ENCODE measurements at regions not wholly inside any gene's neighbourhood (a gene's known extent, or its start where the extent isn't known, plus 50 kb on each side); places are given as distances from the start of the nearest gene placed in this dataset.

DNA sequence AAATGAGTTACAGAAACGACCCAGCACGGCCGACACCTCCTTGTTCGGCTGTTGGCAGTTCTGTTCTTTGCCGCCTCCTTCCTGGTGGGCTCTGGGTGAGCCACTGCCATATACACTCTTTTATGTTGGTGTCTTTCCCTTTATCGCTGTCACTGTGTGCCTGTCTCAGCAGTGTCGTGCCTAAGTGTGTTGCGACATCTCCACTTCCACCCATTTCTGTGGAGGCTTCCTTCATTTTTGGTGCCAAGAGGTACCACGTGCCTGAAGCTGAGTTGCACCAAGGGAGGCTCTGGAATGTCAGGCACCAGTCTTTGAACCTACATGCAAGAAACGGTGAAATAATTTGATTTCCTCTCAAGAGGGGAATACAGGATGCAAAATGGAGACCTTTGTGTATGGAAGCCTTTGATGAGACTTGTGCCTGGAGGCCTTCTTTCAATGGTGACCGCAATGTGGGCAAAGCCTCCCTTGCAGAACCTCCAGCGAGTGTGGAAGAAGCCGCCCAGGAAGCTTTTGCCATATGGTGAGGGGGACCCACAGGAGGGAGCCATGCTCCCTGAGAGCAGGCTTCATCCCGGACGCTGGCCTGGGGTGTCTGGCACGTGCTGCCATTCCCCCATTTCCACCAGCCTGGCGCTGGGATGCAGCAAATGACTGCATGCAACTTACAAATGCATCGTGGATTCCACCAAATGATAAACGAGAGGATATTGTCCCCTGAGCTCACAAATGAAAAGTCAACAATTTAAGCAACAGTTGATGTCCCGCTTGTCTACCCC lies 136.2 kb downstream of the TEX29 start:
- Histone ChIP-seq H3K27me3 (ENCODE audit: insufficient read depth, low read length) (no peaks in the 10 kb centered on the region), H3K9me3 (ENCODE audit: control insufficient read depth in 1 of 2, low read length in 2 of 2) (no peaks in the 10 kb centered on the region), H3K36me3 (ENCODE audit: insufficient read depth, low read length) (no peaks in the 10 kb centered on the region), H3K27ac (ENCODE audit: low read depth, low read length) (no peak overlapping the region), H3K4me3 (ENCODE audit: low read length in 2 of 2) (no peak overlapping the region), H3K4me1 (ENCODE audit: insufficient read depth, low read length) (no peaks in the 10 kb centered on the region)
- Mint-ChIP-seq H3K27me3 (peaks cover 3 to 20% of the 10 kb centered on the region in 2 donors), H3K27ac (no peak overlapping the region), H3K36me3 (no peaks in the 10 kb centered on the region), H3K4me1 (peaks cover 0 to 3% (median 1%) of the 10 kb centered on the region in 4 donors), H3K9me3 (peaks cover 0 to 3% (median 0%) of the 10 kb centered on the region in 8 donors), H3K4me3 (no peak overlapping the region)
- ChIA-PET POLR2A (ENCODE audit: partially characterized antibody) (no interaction called here), CTCF (ENCODE audit: partially characterized antibody) (no interaction called here)
- no peak for DNase-seq
- intact Hi-C loops (cut with micrococcal nuclease): no loop called here

- Mint-ChIP-seq H3K27ac (no peak overlapping the region), H3K36me3 (no peaks in the 10 kb centered on the region), H3K9me3 (peaks cover 0 to 3% (median 0%) of the 10 kb centered on the region in 8 donors), H3K27me3 (peaks cover 5 to 14% of the 10 kb centered on the region in 2 donors), H3K4me3 (no peak overlapping the region), H3K4me1 (peaks cover 0 to 3% (median 1%) of the 10 kb centered on the region in 4 donors)
- intact Hi-C loops (cut with micrococcal nuclease): no loop called here
- ChIA-PET POLR2A (ENCODE audit: partially characterized antibody) (no interaction called here), CTCF (ENCODE audit: partially characterized antibody) (no interaction called here)
- no peak overlapping the region for H3K4me3 ChIP-seq (ENCODE audit: low read length in 2 of 2)
- no peak overlapping the region for H3K27ac ChIP-seq (ENCODE audit: low read depth, low read length)
- no peaks in the 10 kb centered on the region for H3K4me1 ChIP-seq (ENCODE audit: insufficient read depth, low read length)
- H3K9me3 ChIP-seq (ENCODE audit: control insufficient read depth in 1 of 2, low read length in 2 of 2): no peaks in the 10 kb centered on the region
- no peaks in the 10 kb centered on the region for H3K27me3 ChIP-seq (ENCODE audit: insufficient read depth, low read length)
- no peak for DNase-seq
- H3K36me3 ChIP-seq (ENCODE audit: insufficient read depth, low read length): no peaks in the 10 kb centered on the region
Measured at GRCh38 chr13:111458001-111458531, 137.6 kb downstream of the TEX29 start.

DNA sequence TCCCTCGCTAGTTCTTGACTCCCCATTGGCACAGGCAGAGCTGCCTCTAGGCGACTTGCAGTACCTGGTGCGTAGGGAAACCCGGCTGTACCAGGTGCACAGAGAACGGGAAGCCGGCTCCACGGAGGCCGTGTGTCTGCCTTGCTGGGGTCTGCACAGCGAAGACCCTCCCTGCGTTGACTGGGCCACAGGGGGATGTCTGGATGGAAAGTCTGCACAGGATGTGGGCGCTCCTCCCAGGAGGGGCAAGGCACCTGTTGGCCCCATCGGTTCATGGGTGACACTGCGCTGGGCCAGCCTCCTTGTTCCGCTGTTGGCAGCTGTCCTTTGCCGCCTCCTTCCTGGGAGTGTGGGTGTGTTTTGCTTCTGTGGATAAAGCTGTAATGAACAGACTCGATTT lies 138.3 kb downstream of the TEX29 start:
- H3K4me3 ChIP-seq (ENCODE audit: low read length in 2 of 2): no peak overlapping the region
- H3K27me3 Mint-ChIP-seq: peaks cover 5 to 18% of the 10 kb centered on the region in 2 donors
- ChIA-PET POLR2A (ENCODE audit: partially characterized antibody) (no interaction called here), CTCF (ENCODE audit: partially characterized antibody) (no interaction called here)
- H3K27me3 ChIP-seq (ENCODE audit: insufficient read depth, low read length): no peaks in the 10 kb centered on the region
- peaks cover 0 to 3% (median 1%) of the 10 kb centered on the region in 4 donors for H3K4me1 Mint-ChIP-seq
- intact Hi-C loops (cut with micrococcal nuclease): no loop called here
- H3K36me3 Mint-ChIP-seq: no peaks in the 10 kb centered on the region
- no peak overlapping the region for H3K27ac Mint-ChIP-seq
- H3K9me3 Mint-ChIP-seq: peaks cover 0 to 3% (median 0%) of the 10 kb centered on the region in 8 donors
- no peak overlapping the region for H3K27ac ChIP-seq (ENCODE audit: low read depth, low read length)
- H3K36me3 ChIP-seq (ENCODE audit: insufficient read depth, low read length): no peaks in the 10 kb centered on the region
- no peaks in the 10 kb centered on the region for H3K9me3 ChIP-seq (ENCODE audit: control insufficient read depth in 1 of 2, low read length in 2 of 2)
- no peak for DNase-seq
- no peaks in the 10 kb centered on the region for H3K4me1 ChIP-seq (ENCODE audit: insufficient read depth, low read length)
- H3K4me3 Mint-ChIP-seq: no peak overlapping the region

DNA sequence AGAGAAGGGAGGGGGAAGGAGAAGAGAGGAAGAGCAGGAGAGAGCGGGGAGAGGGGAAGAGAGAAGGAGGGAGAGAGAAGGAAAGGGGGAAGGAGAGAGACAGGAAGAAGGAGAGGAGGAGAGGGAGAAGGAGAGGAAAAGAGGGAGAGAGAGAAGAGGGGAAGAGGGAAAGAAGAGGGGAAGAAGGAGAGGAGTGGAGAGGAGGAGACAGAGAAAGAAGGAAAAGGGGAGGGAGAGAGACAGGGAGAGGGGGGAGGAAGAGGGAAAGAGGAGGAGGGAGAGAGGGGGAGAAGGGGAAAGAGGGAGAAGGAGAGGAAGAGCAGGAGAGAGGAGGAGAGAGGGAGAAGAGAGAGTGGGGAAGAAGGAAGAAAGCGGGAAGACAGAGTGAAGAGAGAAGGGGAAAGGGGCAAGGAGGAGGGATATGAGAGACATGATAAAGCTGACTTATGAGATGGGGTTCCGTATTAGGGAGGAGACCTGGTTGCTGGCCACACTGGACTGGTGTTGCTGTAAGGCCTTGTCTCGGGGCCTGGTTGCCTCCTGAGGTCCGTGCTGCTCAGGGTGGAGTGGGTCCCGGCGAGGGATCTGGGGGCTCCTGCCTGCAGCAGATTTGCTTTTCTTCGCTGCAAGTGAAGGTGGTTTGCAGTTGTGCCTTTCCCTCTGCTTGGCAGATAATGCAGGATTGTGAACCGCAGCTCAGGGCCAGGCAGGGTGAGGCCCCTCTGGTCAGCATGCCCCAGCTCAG lies 139.5 kb downstream of the TEX29 start:
- no peak for DNase-seq
- intact Hi-C loops (cut with micrococcal nuclease): no loop called here
- H3K9me3 ChIP-seq (ENCODE audit: control insufficient read depth in 1 of 2, low read length in 2 of 2): no peaks in the 10 kb centered on the region
- no peaks in the 10 kb centered on the region for H3K36me3 ChIP-seq (ENCODE audit: insufficient read depth, low read length)
- no peak overlapping the region for H3K27ac Mint-ChIP-seq
- no peak overlapping the region for H3K27ac ChIP-seq (ENCODE audit: low read depth, low read length)
- ChIA-PET CTCF (ENCODE audit: partially characterized antibody) (interaction anchor here (1.5 kb wide), 1 partner anchor 21 kb away, joined by 3 read pairs; no protein-coding TSS in a partner anchor), POLR2A (ENCODE audit: partially characterized antibody) (no interaction called here)
- H3K27me3 Mint-ChIP-seq: peaks cover 5 to 21% of the 10 kb centered on the region in 2 donors
- H3K4me3 ChIP-seq (ENCODE audit: low read length in 2 of 2): no peak overlapping the region
- peaks cover 0 to 3% (median 0%) of the 10 kb centered on the region in 8 donors for H3K9me3 Mint-ChIP-seq
- H3K27me3 ChIP-seq (ENCODE audit: insufficient read depth, low read length): no peaks in the 10 kb centered on the region
- no peaks in the 10 kb centered on the region for H3K4me1 ChIP-seq (ENCODE audit: insufficient read depth, low read length)
- no peaks in the 10 kb centered on the region for H3K36me3 Mint-ChIP-seq
- no peak overlapping the region for H3K4me3 Mint-ChIP-seq
- H3K4me1 Mint-ChIP-seq: peaks cover 0 to 3% (median 1%) of the 10 kb centered on the region in 4 donors

DNA sequence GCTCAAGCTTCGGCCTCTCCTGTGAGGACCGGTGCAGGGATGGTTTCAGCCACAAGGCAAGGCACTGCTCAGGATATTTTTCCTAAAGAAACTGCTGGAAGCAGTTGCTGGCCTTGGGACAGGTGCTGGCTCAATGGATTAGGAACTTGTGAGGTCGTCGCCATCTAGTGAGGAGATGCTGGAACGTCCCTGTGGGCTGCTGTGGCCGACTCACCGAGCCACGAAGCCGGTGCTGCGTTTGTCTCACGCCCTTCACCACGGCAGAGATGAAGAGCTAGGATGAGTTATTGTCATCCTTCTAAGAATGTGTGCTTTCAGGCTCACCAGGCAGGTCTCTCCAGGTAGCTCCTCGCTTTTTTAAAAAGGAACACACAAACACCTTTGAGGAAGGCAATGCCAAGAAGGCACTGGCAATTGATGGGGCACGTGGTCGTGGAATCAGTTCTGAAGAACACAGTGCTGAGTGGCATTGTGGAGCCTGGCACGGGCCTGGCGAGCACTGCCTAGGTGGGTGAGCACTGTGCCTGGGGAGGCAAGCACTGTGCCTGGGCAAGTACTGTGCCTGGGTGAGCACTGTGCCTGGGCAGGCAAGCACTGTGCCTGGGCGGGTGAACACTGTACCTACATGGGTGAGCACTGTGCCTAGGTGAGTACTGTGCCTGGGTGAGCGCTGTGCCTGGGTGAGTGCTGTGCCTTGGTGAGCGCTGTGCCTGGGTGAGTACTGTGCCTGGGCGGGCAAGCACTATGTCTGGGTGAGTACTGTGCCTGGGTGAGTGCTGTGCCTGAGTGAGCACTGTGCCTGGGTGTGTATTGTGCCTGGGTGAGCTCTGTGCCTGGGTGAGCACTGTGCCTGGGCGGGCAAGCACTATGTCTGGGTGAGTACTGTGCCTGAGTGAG lies 140.4 kb downstream of the TEX29 start:
- H3K27ac ChIP-seq (ENCODE audit: low read depth, low read length): no peak overlapping the region
- CTCF ChIA-PET (ENCODE audit: partially characterized antibody): interaction anchor here (1.5 kb wide), 1 partner anchor 21 kb away, joined by 3 read pairs; no protein-coding TSS in a partner anchor
- Mint-ChIP-seq H3K4me3 (no peak overlapping the region), H3K4me1 (peaks cover 0 to 3% (median 1%) of the 10 kb centered on the region in 4 donors), H3K9me3 (peaks cover 0 to 3% (median 0%) of the 10 kb centered on the region in 8 donors), H3K36me3 (no peaks in the 10 kb centered on the region), H3K27me3 (peaks cover 5 to 22% of the 10 kb centered on the region in 2 donors), H3K27ac (no peak overlapping the region)
- no peaks in the 10 kb centered on the region for H3K27me3 ChIP-seq (ENCODE audit: insufficient read depth, low read length)
- intact Hi-C loops (cut with micrococcal nuclease): no loop called here
- H3K36me3 ChIP-seq (ENCODE audit: insufficient read depth, low read length): no peaks in the 10 kb centered on the region
- no peak for DNase-seq
- POLR2A ChIA-PET (ENCODE audit: partially characterized antibody): no interaction called here
- no peaks in the 10 kb centered on the region for H3K9me3 ChIP-seq (ENCODE audit: control insufficient read depth in 1 of 2, low read length in 2 of 2)
- no peaks in the 10 kb centered on the region for H3K4me1 ChIP-seq (ENCODE audit: insufficient read depth, low read length)
- no peak overlapping the region for H3K4me3 ChIP-seq (ENCODE audit: low read length in 2 of 2)

GRCh38 chr13:111461445-111462149 lies 141.2 kb downstream of the TEX29 start:
- ChIA-PET POLR2A (ENCODE audit: partially characterized antibody) (no interaction called here), CTCF (ENCODE audit: partially characterized antibody) (interaction anchor here (1.5 kb wide), 1 partner anchor 20 kb away, joined by 3 read pairs; no protein-coding TSS in a partner anchor)
- Mint-ChIP-seq H3K27me3 (peaks cover 5 to 24% of the 10 kb centered on the region in 2 donors), H3K4me1 (peaks cover 0 to 3% (median 1%) of the 10 kb centered on the region in 4 donors), H3K27ac (no peak overlapping the region), H3K36me3 (no peaks in the 10 kb centered on the region), H3K4me3 (no peak overlapping the region), H3K9me3 (peaks cover 0 to 3% (median 0%) of the 10 kb centered on the region in 8 donors)
- DNase-seq: no peak
- intact Hi-C loops (cut with micrococcal nuclease): no loop called here
- H3K4me1 ChIP-seq (ENCODE audit: insufficient read depth, low read length): no peaks in the 10 kb centered on the region
- no peaks in the 10 kb centered on the region for H3K9me3 ChIP-seq (ENCODE audit: control insufficient read depth in 1 of 2, low read length in 2 of 2)
- no peak overlapping the region for H3K27ac ChIP-seq (ENCODE audit: low read depth, low read length)
- H3K4me3 ChIP-seq (ENCODE audit: low read length in 2 of 2): no peak overlapping the region
- no peaks in the 10 kb centered on the region for H3K27me3 ChIP-seq (ENCODE audit: insufficient read depth, low read length)
- H3K36me3 ChIP-seq (ENCODE audit: insufficient read depth, low read length): no peaks in the 10 kb centered on the region
